ENCODE measurements at regions not wholly inside any gene's neighbourhood (a gene's known extent, or its start where the extent isn't known, plus 50 kb on each side); places are given as distances from the start of the nearest gene placed in this dataset.

- no peak for TF ChIP-seq CTCF (IDR thresholded peaks at IDR 0.05; ENCODE audit: insufficient read depth, low read depth, low read length)
- TF ChIP-seq EZH2 (IDR thresholded peaks at IDR 0.05; ENCODE audit: insufficient read depth, low read length), result no peak
Observed at GRCh38 chr10:121282797-121283515, 315.3 kb downstream of the FGFR2 start.

Measured in astrocyte (in vitro differentiated cells and primary cell).